SK-N-SH treated with all-trans-retinoic acid at 6 μM for 48 hours (cell line): ENCODE measurements at regions not wholly inside any gene's neighbourhood (a gene's known extent, or its start where the extent isn't known, plus 50 kb on each side); places are given as distances from the start of the nearest gene placed in this dataset.

Experiments
- ARNTL ChIP-seq: fragments of 450-650 bp; formaldehyde crosslinking; IDR thresholded peaks from 2 replicates; pipeline ENCODE4 v1.5.0; 2020; ENCODE audit warnings: low read depth, mild to moderate bottlenecking, moderate library complexity, borderline replicate concordance
- BACH2 ChIP-seq: fragments of 250-450 bp; sonication (Bioruptor Pico); IDR thresholded peaks from 2 replicates; pipeline ENCODE4 v1.9.0; 2021; ENCODE audit warnings: mild to moderate bottlenecking, borderline replicate concordance
- CREB5 ChIP-seq: fragments of 250-450 bp; sonication (Bioruptor Pico); IDR thresholded peaks from 2 replicates; pipeline ENCODE4 v1.5.1; 2020; ENCODE audit warnings: low read depth, mild to moderate bottlenecking, moderate library complexity
- CSDC2 ChIP-seq: fragments of 250-450 bp; sonication (Bioruptor Pico); IDR thresholded peaks from 2 replicates; pipeline ENCODE4 v1.5.0; 2020; ENCODE audit warnings: mild to moderate bottlenecking, moderate library complexity
- ISL1 ChIP-seq: fragments of 250-450 bp; sonication (Bioruptor Pico); IDR thresholded peaks from 2 replicates; pipeline ENCODE4 v2.1.2; 2022; ENCODE audit warnings: mild to moderate bottlenecking, moderate library complexity
- SNAI2 ChIP-seq: fragments of 250-450 bp; sonication (Bioruptor Pico); IDR thresholded peaks from 2 replicates; pipeline ENCODE4 v1.5.0; 2020; ENCODE audit warnings: mild to moderate bottlenecking, moderate library complexity
- TOX ChIP-seq: fragments of 250-450 bp; sonication (Bioruptor Pico); IDR thresholded peaks from 2 replicates; pipeline ENCODE4 v1.8.0; 2021; ENCODE audit warnings: mild to moderate bottlenecking, moderate library complexity, borderline replicate concordance
- ZFP30 ChIP-seq: fragments of 450-650 bp; formaldehyde crosslinking; IDR thresholded peaks from 2 replicates; pipeline ENCODE4 v1.5.0; 2022; ENCODE audit warnings: mild to moderate bottlenecking, moderate library complexity
- ZNF70 ChIP-seq: fragments of 450-650 bp; formaldehyde crosslinking; IDR thresholded peaks from 2 replicates; pipeline ENCODE4 v1.5.0; 2020; ENCODE audit warnings: mild to moderate bottlenecking, moderate library complexity

- TF ChIP-seq ARNTL (CRISPR knock-in tag) (no peak), CSDC2 (CRISPR knock-in tag) (no peak), ZNF70 (CRISPR knock-in tag) (no peak), TOX (CRISPR knock-in tag) (no peak), ZFP30 (CRISPR knock-in tag) (no peak), ISL1 (no peak), SNAI2 (CRISPR knock-in tag) (no peak), BACH2 (CRISPR knock-in tag) (no peak), CREB5 (no peak)
Observed at GRCh38 chr4:128653527-128654444, 155.7 kb upstream of the JADE1 start.
